CD4-positive, CD25-positive, alpha-beta regulatory T cell (primary cell): ENCODE measurements at regions not wholly inside any gene's neighbourhood (a gene's known extent, or its start where the extent isn't known, plus 50 kb on each side); places are given as distances from the start of the nearest gene placed in this dataset.

Experiments
- ATAC-seq, 2 donors: fragments of 150-1000 bp; cut with Tn5 transposase; one replicate each; pipeline ENCODE4 v1.10.0; 2021; ENCODE audit warnings: low read depth in 2 of 2, moderate number of reproducible peaks in 2 of 2, moderate library complexity in 1 of 2
- DNase-seq, 3 donors: peaks; one replicate each; pipeline versions ENCODE4 v3.0.0 to v3.0.0-alpha.2; 2012 to 2022; ENCODE audit warnings: mixed read lengths in 1 of 3
- H3K27ac ChIP-seq: one replicate; pipeline ENCODE4 v1.7.0; 2013; ENCODE audit warnings: mild to moderate bottlenecking, low read length; ENCODE audit not compliant: insufficient read depth, poor library complexity, severe bottlenecking
- H3K27me3 ChIP-seq: one replicate; pipeline ENCODE4 v1.7.0; 2013; ENCODE audit warnings: low read length; ENCODE audit not compliant: control insufficient read depth, insufficient read depth
- H3K36me3 ChIP-seq: one replicate; pipeline ENCODE4 v1.7.0; 2013; ENCODE audit warnings: mild to moderate bottlenecking, low read length, moderate library complexity; ENCODE audit not compliant: control insufficient read depth, insufficient read depth
- H3K4me1 ChIP-seq: 2 replicates; pipeline ENCODE4 v1.7.0; 2013; ENCODE audit warnings: mild to moderate bottlenecking, low read length; ENCODE audit not compliant: insufficient read depth, control insufficient read depth, poor library complexity, severe bottlenecking
- H3K4me3 ChIP-seq: one replicate; pipeline ENCODE4 v1.7.0; 2013; ENCODE audit warnings: low read depth, mild to moderate bottlenecking, low read length, moderate library complexity
- H3K9me3 ChIP-seq, 2 experiments: 1 replicate in 1 of 2; 2 replicates in 1 of 2; pipeline ENCODE4 v1.7.0; 2013; ENCODE audit warnings: low read length in 2 of 2, mild to moderate bottlenecking in 1 of 2, moderate library complexity in 1 of 2; ENCODE audit not compliant: control insufficient read depth in 2 of 2
- H3K27ac Mint-ChIP-seq, 3 donors: one replicate each; pipeline ENCODE4 v1.8.0; 2020 to 2022; ENCODE audit warnings: mild to moderate bottlenecking in 3 of 3, mixed read lengths in 3 of 3, moderate library complexity in 2 of 3
- H3K27me3 Mint-ChIP-seq: one replicate; pipeline ENCODE4 v1.8.0; 2022; ENCODE audit warnings: mild to moderate bottlenecking, mixed read lengths
- H3K36me3 Mint-ChIP-seq: one replicate; pipeline ENCODE4 v1.8.0; 2020; ENCODE audit warnings: mixed read lengths
- H3K4me1 Mint-ChIP-seq, 4 donors: one replicate each; pipeline ENCODE4 v1.8.0; 2020 to 2022; ENCODE audit warnings: mixed read lengths in 4 of 4, mild to moderate bottlenecking in 1 of 4
- H3K4me3 Mint-ChIP-seq, 4 donors: one replicate each; pipeline ENCODE4 v1.8.0; 2020 to 2022; ENCODE audit warnings: mild to moderate bottlenecking in 4 of 4, mixed read lengths in 4 of 4, moderate library complexity in 3 of 4
- H3K9me3 Mint-ChIP-seq, 7 donors: one replicate each; pipeline ENCODE4 v1.8.0; 2020 to 2022; ENCODE audit warnings: mixed read lengths in 7 of 7, mild to moderate bottlenecking in 3 of 7, moderate library complexity in 2 of 7

DNA sequence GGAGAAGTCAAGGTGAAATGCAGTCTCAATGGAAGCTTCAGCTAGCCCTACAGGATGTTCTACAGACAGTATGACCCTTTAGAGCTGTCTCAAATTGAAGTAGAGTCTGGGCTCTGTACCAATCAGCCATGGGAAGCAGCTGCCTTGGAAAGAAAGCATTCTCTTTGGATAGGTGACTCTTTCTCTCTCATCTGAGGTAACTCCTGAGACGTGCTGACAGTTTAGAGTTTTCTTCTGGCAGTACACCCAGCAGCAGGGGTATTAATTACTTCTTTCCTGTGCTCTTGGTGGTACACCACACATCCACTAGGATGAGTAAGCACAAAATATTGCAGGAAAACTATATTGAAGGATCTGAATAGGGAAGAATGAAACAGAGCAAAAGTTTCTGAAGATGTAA, 329.6 kb upstream of the RGMB start:
- Histone ChIP-seq H3K9me3 (peaks cover 4 to 5% of the 10 kb centered on the region in 2 experiments), H3K4me3 (no peak overlapping the region), H3K27me3 (no peaks in the 10 kb centered on the region), H3K27ac (no peak overlapping the region), H3K36me3 (no peaks in the 10 kb centered on the region), H3K4me1 (no peaks in the 10 kb centered on the region)
- DNase-seq (no peak), ATAC-seq (no peak)
- H3K27ac Mint-ChIP-seq = no peak overlapping the region
- H3K4me3 Mint-ChIP-seq = no peak overlapping the region
- H3K36me3 Mint-ChIP-seq = no peaks in the 10 kb centered on the region
- no peaks in the 10 kb centered on the region for H3K4me1 Mint-ChIP-seq
- H3K27me3 Mint-ChIP-seq = no peaks in the 10 kb centered on the region
- peaks cover 0 to 22% (median 10%) of the 10 kb centered on the region in 7 donors for H3K9me3 Mint-ChIP-seq

DNA sequence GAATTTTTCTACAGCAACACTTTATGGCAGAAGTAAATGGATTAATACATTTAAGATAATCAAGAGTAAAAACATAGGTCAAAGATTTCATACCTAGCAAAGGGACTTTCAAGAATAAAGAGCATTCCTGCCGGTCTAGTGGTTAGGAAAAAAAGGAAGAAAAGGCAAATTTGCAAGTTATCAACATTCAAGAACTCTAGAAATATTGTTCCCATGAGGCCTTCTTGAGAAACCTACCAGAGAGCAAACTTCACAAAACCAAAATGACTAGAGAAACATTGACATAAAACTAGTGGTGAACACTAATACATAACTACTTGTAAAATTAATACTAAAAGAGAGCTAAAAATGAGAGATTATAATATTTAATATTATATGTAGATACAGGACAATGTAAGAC, 320.2 kb upstream of the RGMB start:
- H3K27me3 ChIP-seq = no peaks in the 10 kb centered on the region
- H3K36me3 ChIP-seq = no peaks in the 10 kb centered on the region
- H3K27ac ChIP-seq = no peak overlapping the region
- ATAC-seq = no peak
- Mint-ChIP-seq H3K27ac (no peak overlapping the region), H3K4me1 (no peaks in the 10 kb centered on the region), H3K36me3 (no peaks in the 10 kb centered on the region), H3K4me3 (no peak overlapping the region), H3K9me3 (peaks cover 0 to 5% (median 0%) of the 10 kb centered on the region in 7 donors), H3K27me3 (no peaks in the 10 kb centered on the region)
- no peak overlapping the region for H3K4me3 ChIP-seq
- no peak for DNase-seq
- no peaks in the 10 kb centered on the region for H3K4me1 ChIP-seq
- no peaks in the 10 kb centered on the region for H3K9me3 ChIP-seq

DNA sequence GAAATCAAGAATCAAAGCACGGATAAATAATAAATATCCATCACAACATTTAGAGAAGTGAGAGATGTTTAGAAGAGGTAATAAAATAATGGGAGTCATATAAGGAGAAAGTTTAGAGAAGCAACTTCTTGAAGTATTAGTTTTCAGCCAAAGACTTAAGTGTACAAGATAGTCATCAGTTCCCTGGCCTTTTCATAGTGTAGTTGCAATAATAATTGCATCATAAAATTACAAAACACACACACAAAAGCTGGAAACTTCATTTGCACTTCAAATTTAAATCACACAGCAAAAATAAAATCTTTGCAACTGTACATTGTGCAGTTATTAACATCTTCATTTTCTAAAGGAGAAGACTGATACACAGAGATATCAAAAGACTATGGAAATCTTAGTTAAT, 319.1 kb upstream of the RGMB start:
- H3K36me3 Mint-ChIP-seq = no peaks in the 10 kb centered on the region
- no peak overlapping the region for H3K4me3 Mint-ChIP-seq
- no peaks in the 10 kb centered on the region for H3K27me3 Mint-ChIP-seq
- ATAC-seq = no peak
- no peak for DNase-seq
- no peaks in the 10 kb centered on the region for H3K9me3 Mint-ChIP-seq
- no peaks in the 10 kb centered on the region for H3K36me3 ChIP-seq
- H3K27me3 ChIP-seq = no peaks in the 10 kb centered on the region
- no peak overlapping the region for H3K4me3 ChIP-seq
- no peaks in the 10 kb centered on the region for H3K4me1 ChIP-seq
- H3K27ac ChIP-seq = no peak overlapping the region
- H3K27ac Mint-ChIP-seq = no peak overlapping the region
- no peaks in the 10 kb centered on the region for H3K9me3 ChIP-seq
- no peaks in the 10 kb centered on the region for H3K4me1 Mint-ChIP-seq

DNA sequence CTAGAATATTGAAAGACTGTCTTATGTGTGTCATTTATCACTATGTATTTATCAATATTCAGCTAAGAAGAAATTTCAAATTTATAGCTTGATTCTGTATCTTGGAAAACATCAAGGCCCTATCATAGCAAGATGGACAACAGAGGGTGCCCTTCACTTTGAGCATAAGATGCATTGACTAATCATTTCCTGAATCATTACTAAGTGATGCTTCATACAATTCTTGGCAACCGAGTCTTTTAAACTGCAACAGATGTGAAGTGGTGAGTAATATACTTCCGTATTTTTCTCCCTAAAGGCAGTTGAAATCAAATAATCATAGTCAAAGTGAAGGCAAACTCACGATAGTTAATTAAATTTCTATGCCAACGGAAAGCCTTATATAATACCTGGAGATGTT, 318.6 kb upstream of the RGMB start:
- H3K4me1 Mint-ChIP-seq = no peaks in the 10 kb centered on the region
- H3K4me3 Mint-ChIP-seq = no peak overlapping the region
- H3K27me3 Mint-ChIP-seq = no peaks in the 10 kb centered on the region
- H3K9me3 Mint-ChIP-seq = no peaks in the 10 kb centered on the region
- ATAC-seq = no peak
- no peaks in the 10 kb centered on the region for H3K4me1 ChIP-seq
- H3K27ac Mint-ChIP-seq = no peak overlapping the region
- no peaks in the 10 kb centered on the region for H3K9me3 ChIP-seq
- DNase-seq = peak in 1 of 3 donors; percentile 6
- H3K27ac ChIP-seq = no peak overlapping the region
- H3K36me3 ChIP-seq = no peaks in the 10 kb centered on the region
- no peaks in the 10 kb centered on the region for H3K36me3 Mint-ChIP-seq
- H3K27me3 ChIP-seq = no peaks in the 10 kb centered on the region
- H3K4me3 ChIP-seq = no peak overlapping the region

DNA sequence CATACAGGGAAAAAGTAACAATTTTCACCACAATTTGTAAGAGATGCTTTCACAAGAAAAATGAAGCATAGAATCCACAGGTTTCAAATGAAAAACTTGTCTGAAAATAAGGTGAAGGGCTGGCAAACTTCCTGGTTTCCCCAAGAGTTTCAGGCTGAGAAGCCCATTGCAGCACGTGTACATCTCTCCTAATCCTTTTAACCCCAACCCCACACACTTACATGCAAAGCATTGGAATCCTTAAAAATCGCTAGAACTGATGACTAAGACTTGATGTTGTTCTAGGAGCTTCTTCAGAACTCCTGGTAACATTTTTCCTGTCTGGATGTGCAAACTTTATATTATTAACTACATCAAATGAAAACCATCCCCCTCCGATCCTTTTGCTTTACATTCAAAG, 317.8 kb upstream of the RGMB start:
- no peaks in the 10 kb centered on the region for H3K27me3 ChIP-seq
- no peak overlapping the region for H3K27ac Mint-ChIP-seq
- no peaks in the 10 kb centered on the region for H3K4me1 ChIP-seq
- no peaks in the 10 kb centered on the region for H3K36me3 Mint-ChIP-seq
- no peak overlapping the region for H3K27ac ChIP-seq
- H3K4me3 ChIP-seq = no peak overlapping the region
- no peaks in the 10 kb centered on the region for H3K27me3 Mint-ChIP-seq
- H3K4me1 Mint-ChIP-seq = no peaks in the 10 kb centered on the region
- H3K9me3 Mint-ChIP-seq = no peaks in the 10 kb centered on the region
- H3K36me3 ChIP-seq = no peaks in the 10 kb centered on the region
- DNase-seq (no peak), ATAC-seq (no peak)
- no peaks in the 10 kb centered on the region for H3K9me3 ChIP-seq
- no peak overlapping the region for H3K4me3 Mint-ChIP-seq

DNA sequence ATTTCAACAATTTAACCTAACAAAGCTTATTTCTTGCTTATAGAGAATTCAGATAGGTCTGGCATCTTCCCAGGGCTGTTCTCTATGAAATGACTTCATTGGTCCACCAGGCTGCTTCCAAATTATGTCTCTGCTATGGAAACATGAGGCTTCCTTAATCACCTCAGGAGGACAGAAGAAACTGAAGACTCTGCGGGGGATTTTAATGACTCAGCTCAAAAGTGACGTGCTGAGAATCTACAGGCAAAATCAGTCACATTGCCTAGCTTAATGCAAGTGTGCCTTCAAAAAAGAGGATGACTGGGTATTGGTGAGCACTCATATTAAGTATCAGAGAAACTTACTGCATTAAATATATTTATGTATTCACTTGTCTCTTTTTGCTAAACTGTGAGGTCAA, 315.5 kb upstream of the RGMB start:
- ATAC-seq = no peak

DNA sequence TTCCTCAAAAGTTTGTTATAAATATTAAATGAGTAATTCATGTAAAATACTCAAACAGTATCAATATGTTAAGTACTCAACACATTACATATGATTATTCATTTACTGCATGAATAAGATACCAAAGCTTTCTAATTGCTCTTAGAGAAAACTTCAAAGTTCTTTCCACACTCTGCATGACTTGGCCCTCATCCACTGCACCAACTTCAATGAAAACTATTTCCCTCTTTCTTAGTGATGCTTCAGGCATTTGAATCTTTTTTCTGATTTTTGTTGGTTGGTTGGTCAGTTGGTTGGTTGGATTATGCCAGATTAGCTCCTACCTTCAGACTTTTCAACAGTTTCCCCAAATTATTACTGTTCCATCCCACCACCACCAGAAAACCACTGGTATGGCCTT, 314.7 kb upstream of the RGMB start:
- H3K36me3 Mint-ChIP-seq = no peaks in the 10 kb centered on the region
- no peak overlapping the region for H3K4me3 Mint-ChIP-seq
- no peak overlapping the region for H3K27ac ChIP-seq
- H3K36me3 ChIP-seq = no peaks in the 10 kb centered on the region
- H3K4me3 ChIP-seq = no peak overlapping the region
- no peaks in the 10 kb centered on the region for H3K4me1 ChIP-seq
- no peak for ATAC-seq
- DNase-seq = no peak
- H3K9me3 Mint-ChIP-seq = peaks cover 0 to 1% (median 0%) of the 10 kb centered on the region in 7 donors
- H3K27me3 Mint-ChIP-seq = peaks cover 4% of the 10 kb centered on the region
- H3K9me3 ChIP-seq = no peaks in the 10 kb centered on the region
- H3K4me1 Mint-ChIP-seq = no peaks in the 10 kb centered on the region
- H3K27me3 ChIP-seq = no peaks in the 10 kb centered on the region
- no peak overlapping the region for H3K27ac Mint-ChIP-seq

More for the DNA sequence above, 315.5 kb upstream of the RGMB start:
- Mint-ChIP-seq H3K9me3 (no peaks in the 10 kb centered on the region), H3K4me3 (no peak overlapping the region), H3K4me1 (no peaks in the 10 kb centered on the region), H3K27ac (no peak overlapping the region), H3K27me3 (no peaks in the 10 kb centered on the region), H3K36me3 (no peaks in the 10 kb centered on the region)
- Histone ChIP-seq H3K27me3 (no peaks in the 10 kb centered on the region), H3K9me3 (no peaks in the 10 kb centered on the region), H3K27ac (no peak overlapping the region), H3K4me3 (no peak overlapping the region), H3K36me3 (no peaks in the 10 kb centered on the region), H3K4me1 (no peaks in the 10 kb centered on the region)
- DNase-seq = no peak

DNA sequence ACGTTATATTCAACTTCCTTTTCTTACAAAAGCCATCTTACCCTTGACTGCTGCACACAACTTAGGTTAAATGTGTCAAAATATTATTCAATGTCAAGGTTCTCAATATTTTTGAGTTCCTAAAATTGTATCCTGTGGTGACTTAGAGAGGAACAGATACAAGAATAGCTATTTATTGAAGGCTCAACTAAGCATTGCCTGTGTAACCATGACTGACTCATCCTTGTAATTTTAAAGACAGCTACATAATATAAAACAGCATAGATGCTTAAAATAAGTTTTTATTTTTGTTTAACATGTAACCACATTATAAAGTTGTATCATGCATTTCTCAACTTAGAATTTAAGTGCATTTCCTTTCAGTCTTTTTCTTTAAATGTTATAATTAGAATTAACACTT, 312.9 kb upstream of the RGMB start:
- no peaks in the 10 kb centered on the region for H3K9me3 ChIP-seq
- no peak for DNase-seq
- H3K4me1 ChIP-seq = no peaks in the 10 kb centered on the region
- H3K4me3 ChIP-seq = no peak overlapping the region
- no peak overlapping the region for H3K27ac ChIP-seq
- H3K27me3 ChIP-seq = no peaks in the 10 kb centered on the region
- Mint-ChIP-seq H3K9me3 (peaks cover 0 to 6% (median 0%) of the 10 kb centered on the region in 7 donors), H3K4me3 (no peak overlapping the region), H3K27ac (no peak overlapping the region), H3K36me3 (no peaks in the 10 kb centered on the region), H3K4me1 (no peaks in the 10 kb centered on the region), H3K27me3 (peaks cover 4% of the 10 kb centered on the region)
- no peak for ATAC-seq
- no peaks in the 10 kb centered on the region for H3K36me3 ChIP-seq
